RWPE2 (cell line): ENCODE measurements at regions not wholly inside any gene's neighbourhood (a gene's known extent, or its start where the extent isn't known, plus 50 kb on each side); places are given as distances from the start of the nearest gene placed in this dataset.
A peak's percentile ranks its signal among the peaks of the same experiment; 100 is the strongest.
"Not testable (repeated sequence)": the region's sequence is repeated elsewhere in the genome, so short reads cannot be mapped to it uniquely, and the experiment has no call there.

Source experiments
- ATAC-seq: fragments of 200-7000 bp; cut with Tn5 transposase; 3 replicates; pipeline ENCODE4 v1.9.1; 2021; ENCODE audit warnings: low read depth
- DNase-seq: peaks from one replicate; pipeline ENCODE4 v3.0.0-alpha.2; 2020; ENCODE audit warnings: low spot score
- H3K27ac ChIP-seq: fragments of 450-650 bp; 2 replicates; pipeline ENCODE4 v1.5.1; 2017; ENCODE audit warnings: mild to moderate bottlenecking; ENCODE audit not compliant: poor library complexity, severe bottlenecking
- H3K27me3 ChIP-seq: fragments of 250-450 bp; sonication (Bioruptor Pico); 2 replicates; pipeline ENCODE4 v1.5.1; 2021; ENCODE audit warnings: mild to moderate bottlenecking, moderate library complexity; ENCODE audit not compliant: insufficient read depth, poor library complexity, severe bottlenecking
- H3K36me3 ChIP-seq: fragments of 250-450 bp; sonication (Bioruptor Pico); 2 replicates; pipeline ENCODE4 v1.5.1; 2020; ENCODE audit warnings: low read depth, mild to moderate bottlenecking, moderate library complexity
- H3K4me1 ChIP-seq: fragments of 250-450 bp; sonication (Bioruptor Pico); 2 replicates; pipeline ENCODE4 v1.5.1; 2021; ENCODE audit warnings: mild to moderate bottlenecking, moderate library complexity; ENCODE audit not compliant: insufficient read depth, poor library complexity, severe bottlenecking
- H3K4me3 ChIP-seq: fragments of 250-450 bp; sonication (Bioruptor Pico); 2 replicates; pipeline ENCODE4 v1.5.1; 2021; ENCODE audit warnings: mild to moderate bottlenecking, moderate library complexity; ENCODE audit not compliant: severe bottlenecking
- H3K9me3 ChIP-seq: fragments of 250-450 bp; sonication (Bioruptor Pico); 2 replicates; pipeline ENCODE4 v1.5.1; 2021; ENCODE audit warnings: mild to moderate bottlenecking, moderate library complexity; ENCODE audit not compliant: severe bottlenecking

DNA sequence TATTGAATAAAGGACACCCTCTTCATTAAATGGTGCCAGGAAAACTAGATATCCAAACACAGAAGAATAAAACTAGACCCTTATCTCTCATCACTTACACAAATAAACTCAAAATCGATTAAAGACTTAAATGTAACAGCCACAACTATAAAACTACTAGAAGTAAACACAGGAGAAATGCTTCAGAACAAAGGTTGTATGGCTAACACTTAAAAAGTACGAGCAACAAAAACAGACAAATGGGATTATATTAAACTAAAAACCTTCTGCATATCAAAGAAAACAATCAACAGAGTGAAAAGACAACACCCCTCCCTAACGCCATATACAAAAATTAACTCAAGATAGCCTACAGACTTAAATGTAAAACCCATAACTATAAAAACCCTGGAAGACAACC is 104.7 kb upstream of the CLEC6A start:
- not testable (repeated sequence) for H3K27me3 ChIP-seq, H3K27ac ChIP-seq, H3K4me1 ChIP-seq, ATAC-seq, DNase-seq, H3K4me3 ChIP-seq, H3K36me3 ChIP-seq, H3K9me3 ChIP-seq

DNA sequence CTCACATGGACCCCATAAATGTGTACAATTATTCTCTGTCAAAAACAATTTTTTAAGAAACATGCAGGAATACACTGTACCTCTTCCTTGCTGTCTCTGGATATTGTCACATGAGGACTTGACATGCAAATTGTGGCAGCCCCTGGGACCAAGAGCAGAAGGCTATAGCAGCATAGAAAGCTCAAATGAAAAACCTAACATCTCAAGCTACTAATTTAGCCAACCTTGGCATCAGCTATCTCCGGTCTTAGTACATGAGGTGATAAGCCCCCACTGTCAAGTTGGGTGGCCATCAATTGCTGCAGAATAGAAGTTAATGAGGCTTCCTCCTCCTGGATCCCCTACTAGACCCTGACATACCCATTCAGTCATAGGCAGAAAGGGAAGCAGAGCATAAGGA is 101.0 kb upstream of the CLEC6A start:
- not testable (repeated sequence) for H3K36me3 ChIP-seq, H3K4me3 ChIP-seq, H3K9me3 ChIP-seq, ATAC-seq, H3K27ac ChIP-seq, H3K4me1 ChIP-seq, H3K27me3 ChIP-seq, DNase-seq

DNA sequence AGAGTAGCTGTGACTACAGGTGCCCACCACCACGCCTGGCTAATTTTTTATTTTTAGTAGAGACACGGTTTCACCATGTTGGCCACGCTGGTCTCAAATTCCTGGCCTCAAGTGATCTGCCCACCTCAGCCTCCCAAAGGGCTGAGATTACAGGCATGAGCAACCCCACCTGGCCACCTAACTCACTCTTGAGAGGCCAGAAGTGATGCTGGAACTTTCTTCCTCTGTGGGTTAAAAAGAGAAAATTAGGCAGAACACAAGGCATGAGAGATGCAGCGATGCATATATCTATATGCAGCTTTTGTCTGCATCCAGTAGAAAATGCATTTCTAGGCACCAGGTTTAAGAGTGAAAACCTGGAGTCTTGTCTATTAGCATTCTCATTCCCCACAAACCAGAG is 100.2 kb upstream of the CLEC6A start:
- not testable (repeated sequence) for H3K36me3 ChIP-seq, H3K27ac ChIP-seq, ATAC-seq, H3K9me3 ChIP-seq, H3K4me1 ChIP-seq, H3K4me3 ChIP-seq, H3K27me3 ChIP-seq, DNase-seq

DNA sequence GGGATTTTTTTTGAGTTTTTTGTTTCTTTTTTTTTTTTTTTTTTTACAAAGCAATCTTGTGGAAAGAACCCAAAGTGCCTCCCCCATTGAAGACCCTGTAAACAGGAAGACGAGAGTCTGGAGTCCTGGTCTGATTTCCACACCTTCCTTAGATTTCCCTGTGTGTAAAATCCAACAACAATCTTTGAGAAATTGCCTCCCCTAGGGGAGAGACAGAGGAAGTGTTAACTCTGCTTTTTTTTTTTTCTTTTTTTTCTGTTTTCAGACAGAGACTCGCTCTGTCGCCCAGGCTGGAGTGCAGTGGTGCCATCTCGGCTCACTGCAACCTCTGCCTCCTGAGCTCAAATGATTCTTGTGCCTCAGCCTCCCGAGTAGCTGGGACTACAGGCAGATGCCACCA is 82.0 kb upstream of the CLEC6A start:
- not testable (repeated sequence) for H3K4me1 ChIP-seq, ATAC-seq, DNase-seq, H3K27me3 ChIP-seq, H3K4me3 ChIP-seq, H3K36me3 ChIP-seq, H3K27ac ChIP-seq, H3K9me3 ChIP-seq

DNA sequence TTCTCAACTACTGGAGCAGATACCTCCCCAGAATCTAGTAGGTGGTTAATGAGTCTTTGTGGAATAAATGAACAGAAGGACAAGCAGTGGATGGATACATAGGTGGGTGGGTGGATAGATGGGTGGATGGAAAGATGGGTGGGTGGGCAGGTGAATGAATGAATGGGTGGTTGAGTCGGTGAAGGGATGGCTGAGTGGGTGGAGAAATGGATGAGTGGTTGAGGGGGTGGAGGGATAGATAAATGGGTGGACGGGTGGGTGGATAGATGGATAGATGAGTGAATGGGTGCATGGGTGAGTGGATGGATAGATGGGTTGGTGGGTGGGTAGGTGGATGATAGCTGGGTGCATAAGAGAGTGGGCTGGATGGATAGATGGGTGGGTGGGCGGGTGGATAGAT is 80.6 kb upstream of the CLEC6A start:
- not testable (repeated sequence) for H3K27me3 ChIP-seq, H3K27ac ChIP-seq, H3K4me3 ChIP-seq, DNase-seq, H3K4me1 ChIP-seq, ATAC-seq, H3K36me3 ChIP-seq, H3K9me3 ChIP-seq

DNA sequence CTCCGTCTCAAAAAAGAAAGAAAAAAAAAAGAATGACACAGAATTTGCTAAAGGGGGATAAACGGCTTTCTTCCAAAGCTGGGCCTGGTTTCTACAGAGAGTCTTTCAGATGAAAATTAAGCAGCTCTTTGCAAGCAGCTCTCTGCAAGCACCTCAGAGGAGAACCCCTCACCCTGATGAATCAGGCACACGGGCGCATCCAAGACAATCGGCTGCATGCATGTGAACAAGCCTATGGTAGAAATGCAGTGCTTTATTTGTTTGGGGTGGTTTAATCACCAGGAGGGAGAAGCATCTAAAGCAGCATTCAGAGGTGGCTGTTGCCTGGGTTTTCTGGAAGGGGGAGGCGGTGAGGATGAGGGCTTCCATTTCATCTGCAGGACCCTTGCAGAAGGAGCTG is 78.0 kb upstream of the CLEC6A start:
- ATAC-seq, DNase-seq, H3K4me1 ChIP-seq, H3K27me3 ChIP-seq, H3K4me3 ChIP-seq, H3K36me3 ChIP-seq, H3K9me3 ChIP-seq, H3K27ac ChIP-seq: not testable (repeated sequence)

DNA sequence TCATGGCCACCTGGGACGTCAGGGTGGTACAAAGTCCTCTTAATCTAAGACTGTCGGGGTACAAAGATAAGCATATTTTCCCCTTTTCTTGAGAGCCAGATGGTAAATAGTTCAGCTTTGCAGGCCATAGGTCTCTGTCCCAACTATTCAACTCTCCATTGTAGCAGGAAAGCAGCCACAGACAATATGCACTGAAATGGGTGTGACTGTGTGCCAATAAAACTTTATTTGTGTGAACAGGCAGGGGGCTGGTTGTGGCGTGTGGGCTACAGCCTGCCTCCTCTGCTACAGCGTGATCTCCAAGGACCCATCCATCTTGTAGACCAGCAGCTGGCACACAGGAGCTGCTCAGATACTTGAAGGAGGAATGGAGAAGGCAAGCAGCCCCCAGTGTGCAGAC is 73.2 kb upstream of the CLEC6A start:
- not testable (repeated sequence) for H3K27ac ChIP-seq, H3K4me1 ChIP-seq, H3K9me3 ChIP-seq, H3K36me3 ChIP-seq, H3K4me3 ChIP-seq, DNase-seq, H3K27me3 ChIP-seq, ATAC-seq

DNA sequence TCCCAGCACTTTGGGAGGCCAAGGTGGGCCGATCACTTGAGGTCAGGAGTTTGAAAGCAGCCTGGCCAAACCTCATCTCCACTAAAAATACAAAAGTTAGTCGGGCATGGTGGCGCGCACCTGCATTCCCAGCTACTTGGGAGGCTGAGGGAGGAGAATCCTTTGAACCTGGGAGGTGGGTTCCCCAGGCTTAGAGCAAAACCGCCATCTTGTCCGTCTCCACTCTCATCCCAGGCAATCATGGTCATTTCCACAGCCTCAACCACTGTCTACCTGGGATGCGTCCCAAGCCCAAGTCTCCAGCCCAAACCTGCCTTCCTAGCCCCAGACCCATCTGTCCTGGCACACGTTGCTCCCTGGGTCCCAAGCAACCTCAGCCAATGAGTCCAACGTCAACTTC is 71.1 kb upstream of the CLEC6A start:
- H3K36me3 ChIP-seq, H3K4me1 ChIP-seq, H3K27me3 ChIP-seq, H3K9me3 ChIP-seq, H3K4me3 ChIP-seq, ATAC-seq, DNase-seq, H3K27ac ChIP-seq: not testable (repeated sequence)

DNA sequence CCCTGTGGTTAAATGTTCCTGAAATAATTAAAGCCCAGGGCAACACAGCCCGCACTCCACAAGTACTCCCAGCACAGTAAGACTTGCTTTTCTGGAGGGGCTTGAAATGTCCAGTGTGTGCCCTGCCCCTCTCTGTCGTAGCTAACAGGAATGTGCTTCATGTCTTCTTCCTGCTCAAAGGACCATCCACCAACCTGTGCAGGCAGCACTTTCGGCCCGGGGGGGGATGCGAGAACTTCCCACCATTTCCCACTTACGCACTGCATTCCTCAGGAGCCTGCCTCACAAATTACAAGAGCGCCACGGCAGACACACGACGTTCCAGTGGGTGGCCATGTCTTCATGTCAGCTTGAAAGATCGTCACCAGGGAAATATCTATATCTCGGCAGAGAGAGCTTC is 70.3 kb upstream of the CLEC6A start:
- ATAC-seq, H3K9me3 ChIP-seq, H3K4me3 ChIP-seq, DNase-seq, H3K27me3 ChIP-seq, H3K36me3 ChIP-seq, H3K27ac ChIP-seq, H3K4me1 ChIP-seq: not testable (repeated sequence)

DNA sequence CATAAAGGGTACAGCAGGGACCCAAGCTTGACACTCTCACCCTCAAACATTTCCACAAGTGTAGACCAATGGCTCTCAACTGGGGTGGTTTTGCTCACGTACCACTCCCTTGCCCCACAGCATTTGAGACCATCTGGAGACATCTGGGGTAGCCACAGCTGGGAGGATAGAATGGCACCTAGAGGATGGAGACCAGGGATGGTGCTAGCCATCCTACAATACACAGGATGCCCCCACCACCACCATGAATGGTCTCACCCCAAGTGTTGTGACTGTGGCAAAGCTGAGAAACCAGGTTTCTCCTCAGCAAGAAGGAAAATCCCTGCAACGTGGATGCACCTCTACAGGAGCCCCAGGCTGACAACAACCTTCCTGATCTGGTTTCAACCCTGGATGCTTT is 69.1 kb upstream of the CLEC6A start:
- not testable (repeated sequence) for H3K36me3 ChIP-seq, DNase-seq, H3K27me3 ChIP-seq, H3K4me3 ChIP-seq, H3K27ac ChIP-seq, ATAC-seq, H3K4me1 ChIP-seq, H3K9me3 ChIP-seq

DNA sequence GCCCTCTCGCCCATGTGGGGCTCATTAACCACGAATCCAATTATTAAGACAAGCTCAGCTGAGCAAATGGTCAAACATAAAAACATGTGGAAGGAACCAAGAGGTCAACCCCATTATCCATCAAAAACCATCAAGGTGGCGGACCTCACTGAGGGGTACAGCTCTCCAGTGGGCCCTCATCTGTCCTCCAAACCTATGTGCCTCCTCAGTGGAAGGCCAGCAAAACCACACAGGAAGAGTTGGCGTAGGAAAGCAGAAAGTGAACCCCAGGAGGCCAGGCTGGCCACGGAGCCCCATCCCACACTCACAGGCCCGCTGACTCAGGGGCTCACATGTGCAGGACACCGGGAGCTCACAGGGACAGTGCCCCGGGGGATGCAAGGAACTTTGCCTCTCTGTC is 66.5 kb upstream of the CLEC6A start:
- not testable (repeated sequence) for DNase-seq, H3K36me3 ChIP-seq, H3K9me3 ChIP-seq, H3K27me3 ChIP-seq, H3K4me3 ChIP-seq, H3K27ac ChIP-seq, ATAC-seq, H3K4me1 ChIP-seq

DNA sequence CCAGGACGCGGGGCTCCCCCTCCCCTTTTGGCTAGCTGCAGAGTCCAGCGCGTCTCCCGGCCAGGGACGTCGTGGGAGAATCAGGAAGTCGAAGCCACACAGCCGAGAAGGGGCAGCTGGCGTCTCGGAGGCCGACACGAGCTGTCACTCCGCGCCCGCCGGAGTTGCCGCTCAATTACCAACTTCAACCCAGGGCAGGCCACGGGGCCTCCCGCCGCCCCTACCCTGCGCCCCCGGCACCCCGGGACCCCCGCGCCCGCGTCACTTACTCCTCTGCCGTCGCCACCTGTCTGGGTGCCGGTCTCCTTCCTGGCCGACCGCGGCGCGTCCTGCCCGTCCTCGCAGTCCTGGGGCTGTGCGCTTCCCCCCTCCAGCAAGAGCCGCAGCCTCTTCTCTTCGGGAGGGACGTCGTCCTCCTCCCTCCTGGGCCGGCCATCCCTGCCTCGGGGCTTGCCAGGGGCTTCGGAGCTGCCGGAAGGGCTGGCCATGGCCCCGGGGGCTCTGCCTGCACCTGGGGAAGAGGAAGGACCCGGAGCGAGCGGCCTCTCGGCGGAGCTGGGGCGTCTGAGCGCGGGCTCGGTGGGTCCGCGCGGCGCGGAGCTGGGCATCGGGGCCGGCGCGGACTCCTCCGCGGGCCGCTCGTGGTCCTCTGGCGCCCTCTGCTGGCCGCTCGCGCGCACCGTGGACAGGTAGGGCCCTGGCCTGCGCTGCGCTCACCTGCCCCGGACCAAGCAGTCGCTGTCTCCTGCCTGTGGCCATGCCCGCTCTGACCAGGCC is 65.6 kb upstream of the CLEC6A start:
- DNase-seq = not testable (repeated sequence)

More for the DNA sequence above, 65.6 kb upstream of the CLEC6A start:
- H3K9me3 ChIP-seq, H3K4me3 ChIP-seq, H3K27me3 ChIP-seq, H3K36me3 ChIP-seq, H3K4me1 ChIP-seq, H3K27ac ChIP-seq: not testable (repeated sequence)
- ATAC-seq = peak; percentile 59; the same call in 2 of the 3 replicates
